MG63 (cell line): ENCODE measurements at regions not wholly inside any gene's neighbourhood (a gene's known extent, or its start where the extent isn't known, plus 50 kb on each side); places are given as distances from the start of the nearest gene placed in this dataset.

Experiments
- DNase-seq: peaks from one replicate; pipeline ENCODE4 v3.0.0-alpha.2; 2020
- H3K27me3 ChIP-seq: fragments of 250-450 bp; sonication (Bioruptor Pico); 2 replicates; pipeline ENCODE4 v1.5.1; 2020; ENCODE audit warnings: mild to moderate bottlenecking, moderate library complexity
- H3K36me3 ChIP-seq: fragments of 250-450 bp; sonication (Bioruptor Pico); 2 replicates; pipeline ENCODE4 v1.5.1; 2020; ENCODE audit warnings: mild to moderate bottlenecking, moderate library complexity
- H3K4me3 ChIP-seq: fragments of 250-450 bp; sonication (Bioruptor Pico); 2 replicates; pipeline ENCODE4 v1.5.1; 2020; ENCODE audit warnings: mild to moderate bottlenecking, moderate library complexity
- H3K9me3 ChIP-seq: fragments of 250-450 bp; sonication (Bioruptor Pico); 2 replicates; pipeline ENCODE4 v1.5.1; 2020; ENCODE audit warnings: mild to moderate bottlenecking, moderate library complexity

DNA sequence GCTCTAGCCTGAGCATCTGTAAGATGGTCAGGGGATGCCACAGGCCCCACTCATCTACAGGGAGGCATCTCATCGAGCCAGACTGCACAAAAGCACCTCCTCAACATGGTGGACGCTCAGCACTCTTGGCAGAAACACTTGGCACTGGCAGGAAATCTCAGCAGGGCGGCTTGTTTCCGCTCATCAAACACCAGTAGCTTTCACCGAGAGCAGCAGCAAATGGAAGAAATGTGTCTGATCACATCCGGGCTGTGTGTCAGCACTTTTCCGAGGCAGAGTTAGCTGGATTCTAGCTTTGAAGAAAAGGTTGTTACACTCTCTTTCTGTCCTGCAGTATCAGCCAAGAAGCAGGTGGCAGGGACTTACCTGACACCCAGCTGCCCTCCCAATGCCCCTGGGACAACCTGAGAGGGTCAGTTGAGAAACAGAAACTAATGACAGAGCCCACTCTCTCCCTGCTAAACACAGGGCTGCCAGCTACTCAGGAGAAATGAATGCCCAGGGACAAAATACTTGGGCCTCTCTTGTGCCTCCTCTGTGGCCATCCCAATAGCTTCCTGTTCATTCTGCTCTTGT, 68.9 kb upstream of the FZD7 start:
- H3K4me3 ChIP-seq, result no peak overlapping the region
- no peak for DNase-seq
- H3K36me3 ChIP-seq, result no peaks in the 10 kb centered on the region
- H3K27me3 ChIP-seq, result no peaks in the 10 kb centered on the region
- no peaks in the 10 kb centered on the region for H3K9me3 ChIP-seq

DNA sequence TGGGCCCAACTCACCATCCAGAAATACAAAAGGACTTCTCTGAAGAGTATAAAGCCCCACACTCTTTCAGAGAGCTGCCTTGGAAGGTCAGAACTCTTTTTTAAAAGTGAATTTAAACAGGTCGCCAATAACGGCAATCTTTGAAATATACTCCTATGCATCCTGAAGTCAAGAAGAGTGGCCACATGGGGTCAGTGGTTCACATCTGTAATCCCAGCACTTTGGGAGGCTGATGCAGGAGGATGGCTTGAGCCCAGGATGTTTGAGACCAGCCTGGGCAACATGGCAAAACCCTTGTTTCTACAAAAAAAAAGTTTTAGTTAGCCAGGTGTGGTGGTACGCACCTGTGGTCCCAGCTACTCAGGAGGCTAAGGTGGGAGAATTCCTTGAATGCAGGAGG, 68.1 kb upstream of the FZD7 start:
- Histone ChIP-seq H3K27me3 (no peaks in the 10 kb centered on the region), H3K4me3 (no peak overlapping the region), H3K9me3 (no peaks in the 10 kb centered on the region), H3K36me3 (no peaks in the 10 kb centered on the region)
- DNase-seq, result no peak

DNA sequence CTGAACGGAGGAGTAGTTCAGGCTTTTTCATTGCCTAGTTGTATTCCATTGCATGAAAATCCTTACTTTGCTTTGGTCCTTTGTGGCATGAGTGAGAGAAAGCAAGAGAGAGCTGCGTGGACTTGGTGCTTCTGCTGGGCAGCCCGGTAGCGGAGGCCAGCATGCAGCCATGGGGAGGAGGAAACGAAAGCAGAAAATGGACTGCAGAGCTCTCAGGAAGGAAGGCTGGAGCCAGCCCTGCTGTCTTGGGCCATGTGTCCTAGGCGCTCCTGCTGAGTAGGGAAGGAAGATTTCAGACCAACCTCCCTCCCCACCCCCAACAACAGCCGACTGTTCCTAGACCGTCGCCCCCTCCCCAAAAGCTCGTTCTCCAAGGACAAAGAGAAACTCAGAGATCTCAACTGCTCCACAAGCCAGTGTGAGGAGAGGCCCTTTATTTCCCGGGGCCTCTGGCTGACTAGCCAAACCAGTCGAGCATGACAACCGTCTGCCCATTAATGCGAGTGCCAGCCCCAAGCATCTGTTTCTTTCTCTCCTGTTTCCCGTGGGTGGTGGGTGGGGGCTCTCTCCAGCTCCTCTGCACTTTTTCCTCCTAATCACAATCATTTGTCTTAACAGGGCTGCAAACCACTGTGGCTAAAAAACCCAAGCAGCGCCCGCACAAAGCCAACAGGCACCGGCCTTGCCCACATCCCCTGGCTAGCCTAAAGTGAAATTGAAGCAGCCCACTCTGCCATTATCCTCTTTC, 66.8 kb upstream of the FZD7 start:
- Histone ChIP-seq H3K27me3 (no peaks in the 10 kb centered on the region), H3K36me3 (no peaks in the 10 kb centered on the region), H3K9me3 (no peaks in the 10 kb centered on the region), H3K4me3 (no peak overlapping the region)
- DNase-seq, result no peak

DNA sequence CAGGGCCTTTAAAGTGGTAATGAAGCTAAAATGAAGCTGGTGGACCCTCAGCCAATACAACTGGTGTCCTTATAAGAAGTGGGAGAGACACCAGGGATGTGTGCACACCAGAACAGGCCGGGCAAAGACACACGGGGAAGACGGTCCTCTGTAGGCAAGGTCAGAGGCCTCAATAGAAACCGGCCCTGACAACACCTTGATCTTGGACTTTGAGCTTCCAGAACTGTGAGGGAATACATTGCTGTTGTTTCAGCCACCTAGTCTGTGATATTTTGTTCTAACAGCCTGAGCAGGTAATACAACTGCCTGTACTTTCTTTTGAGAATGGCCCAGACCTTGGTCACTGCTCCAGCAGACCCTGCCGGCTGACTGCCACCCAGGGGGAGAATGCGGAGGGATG, 65.6 kb upstream of the FZD7 start:
- no peaks in the 10 kb centered on the region for H3K27me3 ChIP-seq

DNA sequence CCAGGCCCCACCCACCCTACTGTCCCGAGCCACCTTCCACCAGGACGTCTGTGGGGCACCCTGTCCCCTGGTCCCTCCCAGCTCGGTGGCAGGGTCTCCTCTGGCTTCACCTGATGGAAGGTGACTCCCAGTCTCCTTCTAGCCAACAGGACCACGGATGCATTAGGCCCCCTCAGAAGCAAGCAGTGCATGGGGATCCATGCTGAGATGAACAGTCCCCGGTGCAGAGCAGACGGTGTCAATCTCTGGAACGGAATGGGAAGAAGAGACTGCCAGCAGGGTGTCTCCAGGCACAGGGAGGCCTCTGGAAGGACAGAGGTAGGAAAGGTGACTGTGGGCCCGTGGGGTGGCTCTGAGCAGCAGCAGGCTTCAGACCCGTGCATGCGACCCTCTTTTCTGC, 65.2 kb upstream of the FZD7 start:
- no peak for DNase-seq
- no peak overlapping the region for H3K4me3 ChIP-seq
- H3K36me3 ChIP-seq, result no peaks in the 10 kb centered on the region
- H3K27me3 ChIP-seq, result no peaks in the 10 kb centered on the region
- H3K9me3 ChIP-seq, result no peaks in the 10 kb centered on the region

More for the DNA sequence above, 65.6 kb upstream of the FZD7 start:
- DNase-seq, result no peak
- Histone ChIP-seq H3K9me3 (no peaks in the 10 kb centered on the region), H3K36me3 (no peaks in the 10 kb centered on the region), H3K4me3 (no peak overlapping the region)

DNA sequence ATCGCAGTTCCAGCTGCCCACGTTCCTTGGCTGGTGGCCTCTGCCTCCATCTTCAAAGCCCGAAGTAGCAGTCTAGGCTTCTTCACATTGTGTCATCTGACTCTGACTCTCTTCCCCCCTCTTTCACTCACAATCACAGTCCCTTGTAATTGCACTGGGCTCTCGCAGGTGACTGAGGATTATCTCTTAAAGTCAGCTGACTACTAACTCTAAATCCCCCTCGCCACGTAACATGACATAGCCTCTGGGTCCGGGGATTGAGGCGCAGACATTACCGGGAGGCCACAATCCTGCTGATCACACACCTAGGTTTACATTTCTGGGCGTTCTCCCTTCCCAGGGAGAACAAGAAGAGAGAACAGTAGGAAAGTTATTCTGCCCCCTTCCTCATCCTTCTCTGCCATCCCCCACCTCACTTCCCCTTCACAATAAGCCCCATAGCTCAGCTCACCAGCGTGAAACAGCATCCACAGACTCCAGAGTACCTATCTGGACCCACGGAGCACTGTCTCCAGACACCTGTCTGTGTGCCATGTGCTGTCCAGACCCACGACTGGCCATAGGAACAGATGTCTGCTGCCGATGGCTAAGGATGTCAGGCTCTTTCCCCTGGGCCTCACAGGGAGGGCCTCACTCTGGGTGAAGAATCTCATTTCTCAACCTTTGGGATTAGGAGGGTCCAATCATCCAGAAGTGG, 64.3 kb upstream of the FZD7 start:
- Histone ChIP-seq H3K9me3 (no peaks in the 10 kb centered on the region), H3K36me3 (no peaks in the 10 kb centered on the region), H3K27me3 (no peaks in the 10 kb centered on the region), H3K4me3 (no peak overlapping the region)
- no peak for DNase-seq

DNA sequence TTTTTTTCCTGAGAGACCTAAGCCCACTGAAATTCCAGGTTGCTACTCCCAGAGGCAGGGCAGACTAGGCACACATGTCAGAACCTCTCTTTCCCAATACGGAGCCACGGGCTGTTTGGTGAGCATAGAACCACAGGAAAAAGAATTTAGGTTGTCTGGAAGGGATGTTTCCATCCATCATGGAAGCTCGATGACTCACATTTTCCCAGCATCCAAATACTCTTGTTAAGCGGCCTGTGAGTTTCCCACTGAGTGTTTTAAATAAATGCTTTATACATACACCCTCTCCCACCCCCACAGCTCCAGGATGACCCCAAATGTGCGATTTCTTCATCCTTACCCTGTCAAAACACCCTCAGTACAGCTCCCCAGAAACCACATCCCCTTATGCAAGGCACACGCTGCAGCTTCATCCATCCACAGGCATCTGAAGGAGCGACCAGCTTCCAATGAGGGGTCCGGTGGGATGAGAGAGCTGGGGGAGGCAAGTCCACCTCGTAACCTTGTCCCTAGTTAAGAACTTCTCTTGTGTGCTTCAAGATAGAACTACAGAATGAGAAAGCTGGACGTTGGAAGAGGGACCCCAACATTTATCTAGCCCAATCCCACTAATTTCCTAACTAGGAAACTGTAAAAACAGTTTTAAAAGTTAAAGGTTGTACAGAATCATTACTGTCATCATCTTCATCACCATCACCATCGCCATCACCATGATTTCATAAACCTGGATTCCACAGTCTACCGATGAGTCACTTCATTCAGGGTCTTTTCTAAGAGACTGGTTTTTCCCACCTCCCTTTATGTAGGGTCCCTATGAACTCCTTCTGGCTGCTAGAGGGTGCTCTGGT, 63.5 kb upstream of the FZD7 start:
- Histone ChIP-seq H3K9me3 (no peaks in the 10 kb centered on the region), H3K27me3 (no peaks in the 10 kb centered on the region), H3K36me3 (no peaks in the 10 kb centered on the region), H3K4me3 (no peak overlapping the region)
- no peak for DNase-seq

DNA sequence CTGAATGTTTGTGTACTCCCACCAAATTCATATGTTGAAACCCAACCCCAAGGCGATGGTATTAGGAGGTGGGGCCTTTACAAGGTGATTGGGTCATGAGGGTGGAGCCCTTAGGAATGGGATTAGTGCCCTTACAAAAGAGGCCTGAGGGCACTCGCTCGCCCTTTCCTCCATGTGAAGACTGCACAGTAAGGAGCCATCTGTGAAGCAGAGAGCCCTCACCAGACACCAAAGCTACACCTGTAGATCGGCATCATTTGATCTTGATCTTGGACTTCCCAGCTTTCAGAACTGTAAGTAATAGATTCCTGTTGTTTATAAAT, 62.9 kb upstream of the FZD7 start:
- no peaks in the 10 kb centered on the region for H3K27me3 ChIP-seq
- H3K9me3 ChIP-seq, result no peaks in the 10 kb centered on the region
- no peak overlapping the region for H3K4me3 ChIP-seq
- no peak for DNase-seq
- H3K36me3 ChIP-seq, result no peaks in the 10 kb centered on the region

DNA sequence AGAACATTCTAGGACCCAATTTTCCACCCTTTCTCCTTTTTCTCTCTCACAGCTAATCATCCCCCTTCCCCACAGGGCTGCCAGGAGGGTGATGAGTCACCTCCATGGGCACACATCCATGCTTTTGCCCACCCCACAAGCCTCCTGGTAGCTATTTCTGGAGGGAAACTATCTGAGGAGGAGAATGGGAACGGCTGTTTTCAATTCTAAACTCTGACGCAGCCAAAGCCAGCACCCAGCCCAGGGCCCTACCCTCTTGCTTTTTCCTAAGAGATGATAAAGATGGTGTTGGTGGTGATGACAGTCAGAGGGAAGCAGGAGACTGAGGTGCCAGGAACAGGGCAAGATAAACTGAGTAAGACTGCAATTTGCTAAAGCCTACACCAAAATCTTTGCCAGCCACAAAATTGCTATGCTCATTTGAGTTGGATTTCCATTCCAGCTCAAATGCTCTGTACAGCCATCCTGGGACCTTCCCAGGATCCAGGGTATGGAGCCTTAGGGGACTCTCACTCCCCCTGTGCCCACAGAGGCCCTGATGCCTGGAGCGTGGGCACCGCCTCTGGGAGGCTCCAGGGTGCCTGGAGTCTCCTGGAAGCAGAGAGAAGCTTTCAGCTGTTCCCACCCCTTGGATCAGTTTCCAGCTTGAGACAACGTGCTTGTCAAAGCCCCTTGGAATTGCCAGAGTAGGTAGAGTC, 62.0 kb upstream of the FZD7 start:
- H3K27me3 ChIP-seq, result no peaks in the 10 kb centered on the region
- no peaks in the 10 kb centered on the region for H3K9me3 ChIP-seq
- DNase-seq, result peak; percentile 69
- no peaks in the 10 kb centered on the region for H3K36me3 ChIP-seq
- H3K4me3 ChIP-seq, result no peak overlapping the region

DNA sequence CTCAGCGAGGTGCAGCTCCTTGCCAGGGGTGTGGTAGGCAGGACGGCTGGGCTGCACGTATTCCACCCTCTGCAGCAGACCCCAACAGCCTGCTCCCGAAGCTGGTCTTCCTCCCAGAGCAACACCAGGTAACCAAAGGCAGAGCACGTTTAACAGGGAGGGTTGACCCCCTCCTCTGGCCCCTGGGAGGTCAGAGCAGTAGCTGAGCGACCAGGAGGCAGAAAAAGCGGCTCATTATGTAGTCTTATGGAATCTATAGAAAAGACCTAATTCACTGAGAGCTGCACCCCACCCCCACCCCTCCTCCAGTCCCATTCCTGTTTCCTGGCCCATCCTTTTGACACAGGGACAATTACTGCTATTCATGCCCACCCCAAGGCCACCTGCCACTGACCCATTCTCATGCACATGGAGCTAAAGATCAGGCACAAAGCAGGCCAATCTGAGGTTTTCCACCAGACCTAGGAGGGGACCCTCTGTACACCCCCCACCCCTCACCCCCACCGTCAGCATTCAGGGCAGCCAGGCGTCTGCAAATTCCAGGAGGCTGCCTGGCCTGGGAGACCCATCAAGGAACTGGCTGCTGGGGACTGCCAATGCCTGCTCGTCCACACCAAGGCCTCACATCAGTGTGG, 60.9 kb upstream of the FZD7 start:
- H3K9me3 ChIP-seq, result no peaks in the 10 kb centered on the region
- no peak overlapping the region for H3K4me3 ChIP-seq
- H3K27me3 ChIP-seq, result no peaks in the 10 kb centered on the region
- H3K36me3 ChIP-seq, result no peaks in the 10 kb centered on the region
- no peak for DNase-seq

DNA sequence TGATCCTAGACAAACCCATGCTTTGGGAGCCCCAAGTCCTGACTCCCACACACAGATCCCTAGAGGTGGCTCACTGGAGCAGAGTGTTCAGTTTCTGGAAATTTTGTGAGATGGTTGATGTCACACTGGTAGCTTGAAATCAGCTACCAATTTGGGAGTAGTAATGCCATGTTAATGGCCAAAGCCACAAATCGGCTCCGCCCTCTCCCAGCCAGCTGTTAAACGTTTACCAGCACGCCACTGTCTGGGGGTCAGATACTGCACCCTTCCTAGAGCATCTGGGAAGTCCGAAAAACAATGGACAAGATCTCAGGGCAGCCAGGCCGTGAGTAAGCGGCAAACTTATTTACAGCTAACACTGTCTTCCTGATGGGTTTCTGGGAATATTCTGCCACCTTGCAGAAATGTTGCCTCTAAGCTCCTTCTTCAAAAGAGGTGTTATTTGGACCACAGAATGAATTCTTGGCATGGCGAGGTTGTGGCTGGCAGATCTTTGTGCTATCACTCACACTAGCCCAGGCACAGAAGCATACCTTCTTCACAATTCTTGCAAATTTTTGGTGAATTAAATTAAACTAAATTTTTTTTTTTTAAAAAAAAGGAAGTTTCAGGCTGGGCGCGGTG, 60.2 kb upstream of the FZD7 start:
- Histone ChIP-seq H3K9me3 (no peaks in the 10 kb centered on the region), H3K36me3 (no peaks in the 10 kb centered on the region), H3K4me3 (no peak overlapping the region), H3K27me3 (no peaks in the 10 kb centered on the region)
- DNase-seq, result no peak

DNA sequence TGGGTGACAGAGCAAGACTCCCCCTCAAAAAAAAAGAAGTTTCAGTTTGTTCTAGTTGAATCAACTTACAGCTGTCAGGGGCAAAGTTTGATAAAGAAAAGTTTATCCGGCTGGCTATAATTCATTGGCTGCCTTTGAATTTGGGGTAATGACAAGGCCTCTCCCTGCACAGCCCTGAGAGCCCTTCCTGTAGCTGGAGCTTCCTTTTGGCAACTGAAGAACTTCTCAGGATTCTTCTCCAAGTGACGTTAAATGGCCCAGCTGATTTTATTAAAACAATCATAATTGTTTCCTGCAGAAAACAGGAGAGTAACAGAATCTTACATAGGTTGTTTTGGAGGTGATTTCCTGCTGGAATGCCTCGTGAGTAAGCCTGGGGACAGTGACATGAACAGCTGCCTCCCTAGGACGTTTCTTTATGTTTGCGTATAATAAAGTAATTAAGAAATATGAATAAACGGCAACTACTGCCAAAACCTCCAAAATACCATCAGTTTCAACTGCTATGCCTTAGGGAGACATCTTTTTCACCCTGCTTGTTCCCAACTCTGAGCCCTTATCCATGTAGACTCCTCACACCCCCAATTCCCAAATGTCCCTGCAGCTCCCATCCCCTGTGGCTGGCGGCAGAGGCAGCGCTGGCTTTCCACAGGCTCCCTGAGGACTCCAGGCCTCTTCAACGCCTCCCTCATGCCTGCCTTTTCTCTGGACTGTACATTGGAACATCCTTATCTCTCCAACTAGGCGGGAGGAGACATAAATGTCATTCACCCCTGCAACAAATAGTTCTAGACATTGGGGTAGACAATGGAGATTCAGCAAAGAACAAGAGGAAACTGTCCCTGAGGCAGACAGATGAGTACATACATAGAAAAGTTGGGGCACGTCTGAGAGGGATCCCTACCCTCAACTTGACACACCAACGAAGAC, 59.2 kb upstream of the FZD7 start:
- Histone ChIP-seq H3K36me3 (no peaks in the 10 kb centered on the region), H3K27me3 (no peaks in the 10 kb centered on the region), H3K4me3 (no peak overlapping the region), H3K9me3 (no peaks in the 10 kb centered on the region)
- DNase-seq, result no peak

DNA sequence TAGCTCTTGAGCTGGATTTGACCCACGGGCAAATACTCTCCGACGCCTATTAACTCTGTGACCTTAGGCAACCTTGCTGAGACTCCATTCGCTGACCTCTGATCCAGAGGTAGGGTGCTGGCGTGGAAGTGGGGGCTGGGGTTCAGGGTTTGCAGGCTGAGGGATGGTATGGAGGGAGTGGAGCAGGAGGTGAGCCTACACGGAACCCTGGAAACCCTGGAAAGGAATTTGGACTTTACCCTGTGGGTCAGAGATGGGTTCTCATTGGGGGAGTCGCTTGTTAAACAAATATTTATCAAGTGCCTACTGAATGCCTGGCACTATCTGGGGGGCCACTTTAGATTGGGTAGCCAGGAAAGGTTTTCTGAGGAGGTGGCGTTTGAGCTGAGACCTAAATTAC, 58.2 kb upstream of the FZD7 start:
- H3K9me3 ChIP-seq, result no peaks in the 10 kb centered on the region
- H3K4me3 ChIP-seq, result no peak overlapping the region
- no peaks in the 10 kb centered on the region for H3K27me3 ChIP-seq
- no peak for DNase-seq
- H3K36me3 ChIP-seq, result no peaks in the 10 kb centered on the region

DNA sequence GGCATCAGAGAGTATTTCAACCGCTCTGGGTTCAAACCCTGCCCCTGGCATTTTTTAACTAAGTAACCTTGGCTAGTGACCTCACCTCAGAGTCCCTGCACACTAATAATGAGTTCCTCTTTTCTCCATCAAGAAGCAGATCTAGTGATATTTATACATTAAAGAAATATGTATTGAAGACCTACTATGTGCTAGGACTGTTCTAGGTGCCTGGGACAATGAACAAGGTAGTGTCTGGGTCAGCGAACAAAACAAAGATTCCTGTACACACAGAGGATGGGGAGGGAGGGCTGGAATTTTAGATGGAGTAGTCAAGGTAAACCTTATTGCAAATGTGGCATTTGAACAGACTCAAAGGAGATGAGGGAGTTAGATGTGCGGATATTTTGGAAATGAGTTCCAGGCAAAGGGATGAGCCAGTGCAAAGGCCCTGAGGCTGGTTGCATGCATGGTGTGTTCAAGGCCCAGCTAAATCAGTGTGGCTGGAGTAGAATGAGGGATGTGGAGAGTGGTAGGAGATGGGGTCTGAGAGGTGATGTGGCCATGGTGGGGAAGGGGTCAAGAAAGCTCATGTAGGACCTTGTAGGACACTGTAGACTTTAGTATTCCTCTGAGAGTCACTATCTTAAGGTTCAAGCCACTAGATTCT, 57.6 kb upstream of the FZD7 start:
- Histone ChIP-seq H3K36me3 (no peaks in the 10 kb centered on the region), H3K27me3 (no peaks in the 10 kb centered on the region), H3K4me3 (no peak overlapping the region), H3K9me3 (no peaks in the 10 kb centered on the region)
- DNase-seq, result no peak

DNA sequence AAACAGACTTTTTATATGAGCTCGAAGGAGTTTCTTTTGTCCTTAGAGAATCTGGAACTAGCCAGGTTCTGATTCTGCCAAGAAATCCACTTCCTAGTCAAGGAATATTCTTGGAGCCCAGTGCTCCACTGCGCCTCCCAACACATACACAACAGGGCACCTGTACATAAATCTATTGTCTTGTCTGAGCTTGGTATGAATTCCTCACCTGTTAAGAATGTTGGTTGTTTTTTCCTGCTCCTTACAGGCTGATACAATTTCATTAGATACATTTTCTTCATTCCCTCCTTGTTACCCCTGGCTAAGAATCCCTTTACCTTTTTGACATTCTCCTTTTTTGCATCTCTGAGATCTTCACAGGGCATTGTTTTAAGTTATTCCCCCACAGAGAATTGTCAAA, 56.0 kb upstream of the FZD7 start:
- no peak overlapping the region for H3K4me3 ChIP-seq
- H3K36me3 ChIP-seq, result no peaks in the 10 kb centered on the region
- H3K9me3 ChIP-seq, result no peaks in the 10 kb centered on the region
- H3K27me3 ChIP-seq, result no peaks in the 10 kb centered on the region
- no peak for DNase-seq
